ENCODE measurements at regions not wholly inside any gene's neighbourhood (a gene's known extent, or its start where the extent isn't known, plus 50 kb on each side); places are given as distances from the start of the nearest gene placed in this dataset.
"Not testable (repeated sequence)": the region's sequence is repeated elsewhere in the genome, so short reads cannot be mapped to it uniquely, and the experiment has no call there.

DNA sequence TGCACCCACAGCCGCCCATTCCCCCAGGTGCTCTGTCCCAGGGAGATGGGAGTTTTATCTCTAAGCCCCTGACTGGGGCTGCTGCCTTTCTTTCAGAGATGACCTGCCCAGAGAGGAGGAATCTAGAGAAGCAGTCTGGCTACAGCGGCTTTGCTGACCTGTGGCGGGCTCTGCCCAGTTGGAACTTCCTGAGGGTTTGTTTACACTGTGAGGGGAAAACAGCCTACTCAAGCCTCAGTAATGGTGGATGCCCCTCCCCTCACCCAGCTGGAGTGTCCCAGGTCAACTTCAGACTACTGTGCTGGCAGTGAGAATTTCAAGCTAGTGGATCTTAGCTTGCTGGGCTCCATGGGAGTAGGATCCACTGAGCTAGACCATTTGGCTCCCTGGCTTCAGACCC is 428.6 kb upstream of the GCFC2 start:
- TF ChIP-seq, protein P1, sequence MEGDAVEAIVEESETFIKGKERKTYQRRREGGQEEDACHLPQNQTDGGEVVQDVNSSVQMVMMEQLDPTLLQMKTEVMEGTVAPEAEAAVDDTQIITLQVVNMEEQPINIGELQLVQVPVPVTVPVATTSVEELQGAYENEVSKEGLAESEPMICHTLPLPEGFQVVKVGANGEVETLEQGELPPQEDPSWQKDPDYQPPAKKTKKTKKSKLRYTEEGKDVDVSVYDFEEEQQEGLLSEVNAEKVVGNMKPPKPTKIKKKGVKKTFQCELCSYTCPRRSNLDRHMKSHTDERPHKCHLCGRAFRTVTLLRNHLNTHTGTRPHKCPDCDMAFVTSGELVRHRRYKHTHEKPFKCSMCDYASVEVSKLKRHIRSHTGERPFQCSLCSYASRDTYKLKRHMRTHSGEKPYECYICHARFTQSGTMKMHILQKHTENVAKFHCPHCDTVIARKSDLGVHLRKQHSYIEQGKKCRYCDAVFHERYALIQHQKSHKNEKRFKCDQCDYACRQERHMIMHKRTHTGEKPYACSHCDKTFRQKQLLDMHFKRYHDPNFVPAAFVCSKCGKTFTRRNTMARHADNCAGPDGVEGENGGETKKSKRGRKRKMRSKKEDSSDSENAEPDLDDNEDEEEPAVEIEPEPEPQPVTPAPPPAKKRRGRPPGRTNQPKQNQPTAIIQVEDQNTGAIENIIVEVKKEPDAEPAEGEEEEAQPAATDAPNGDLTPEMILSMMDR (IDR thresholded peaks at IDR 0.05): not testable (repeated sequence)
- TF ChIP-seq TCF7L2, POLR2AphosphoS5 (IDR thresholded peaks at IDR 0.05; ENCODE audit: low read depth, low read length): not testable (repeated sequence)
- TF ChIP-seq, protein P2, sequence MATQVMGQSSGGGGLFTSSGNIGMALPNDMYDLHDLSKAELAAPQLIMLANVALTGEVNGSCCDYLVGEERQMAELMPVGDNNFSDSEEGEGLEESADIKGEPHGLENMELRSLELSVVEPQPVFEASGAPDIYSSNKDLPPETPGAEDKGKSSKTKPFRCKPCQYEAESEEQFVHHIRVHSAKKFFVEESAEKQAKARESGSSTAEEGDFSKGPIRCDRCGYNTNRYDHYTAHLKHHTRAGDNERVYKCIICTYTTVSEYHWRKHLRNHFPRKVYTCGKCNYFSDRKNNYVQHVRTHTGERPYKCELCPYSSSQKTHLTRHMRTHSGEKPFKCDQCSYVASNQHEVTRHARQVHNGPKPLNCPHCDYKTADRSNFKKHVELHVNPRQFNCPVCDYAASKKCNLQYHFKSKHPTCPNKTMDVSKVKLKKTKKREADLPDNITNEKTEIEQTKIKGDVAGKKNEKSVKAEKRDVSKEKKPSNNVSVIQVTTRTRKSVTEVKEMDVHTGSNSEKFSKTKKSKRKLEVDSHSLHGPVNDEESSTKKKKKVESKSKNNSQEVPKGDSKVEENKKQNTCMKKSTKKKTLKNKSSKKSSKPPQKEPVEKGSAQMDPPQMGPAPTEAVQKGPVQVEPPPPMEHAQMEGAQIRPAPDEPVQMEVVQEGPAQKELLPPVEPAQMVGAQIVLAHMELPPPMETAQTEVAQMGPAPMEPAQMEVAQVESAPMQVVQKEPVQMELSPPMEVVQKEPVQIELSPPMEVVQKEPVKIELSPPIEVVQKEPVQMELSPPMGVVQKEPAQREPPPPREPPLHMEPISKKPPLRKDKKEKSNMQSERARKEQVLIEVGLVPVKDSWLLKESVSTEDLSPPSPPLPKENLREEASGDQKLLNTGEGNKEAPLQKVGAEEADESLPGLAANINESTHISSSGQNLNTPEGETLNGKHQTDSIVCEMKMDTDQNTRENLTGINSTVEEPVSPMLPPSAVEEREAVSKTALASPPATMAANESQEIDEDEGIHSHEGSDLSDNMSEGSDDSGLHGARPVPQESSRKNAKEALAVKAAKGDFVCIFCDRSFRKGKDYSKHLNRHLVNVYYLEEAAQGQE (IDR thresholded peaks at IDR 0.05; ENCODE audit: insufficient read depth in 1 of 2, low read depth in 2 of 2, low read length in 1 of 2): not testable (repeated sequence)

Measured in Panc1 (cell line).